IgD-negative memory B cell (primary cell): ENCODE measurements at regions not wholly inside any gene's neighbourhood (a gene's known extent, or its start where the extent isn't known, plus 50 kb on each side); places are given as distances from the start of the nearest gene placed in this dataset.
"Not testable (repeated sequence)": the region's sequence is repeated elsewhere in the genome, so short reads cannot be mapped to it uniquely, and the experiment has no call there.

Source experiments
- H3K27ac Mint-ChIP-seq, 3 donors: one replicate each; pipeline ENCODE4 v1.8.0; 2020 to 2022; ENCODE audit warnings: mild to moderate bottlenecking in 3 of 3, mixed read lengths in 3 of 3, moderate library complexity in 1 of 3
- H3K27me3 Mint-ChIP-seq: one replicate; pipeline ENCODE4 v1.8.0; 2021; ENCODE audit warnings: mixed read lengths
- H3K36me3 Mint-ChIP-seq: one replicate; pipeline ENCODE4 v1.8.0; 2020; ENCODE audit warnings: mild to moderate bottlenecking, mixed read lengths
- H3K4me1 Mint-ChIP-seq, 3 donors: one replicate each; pipeline ENCODE4 v1.8.0; 2020 to 2022; ENCODE audit warnings: mixed read lengths in 3 of 3, mild to moderate bottlenecking in 1 of 3
- H3K4me3 Mint-ChIP-seq, 4 donors: one replicate each; pipeline ENCODE4 v1.8.0; 2020 to 2022; ENCODE audit warnings: mild to moderate bottlenecking in 4 of 4, mixed read lengths in 4 of 4, moderate library complexity in 3 of 4
- H3K9me3 Mint-ChIP-seq, 3 donors: one replicate each; pipeline ENCODE4 v1.8.0; 2020 to 2021; ENCODE audit warnings: mixed read lengths in 3 of 3, mild to moderate bottlenecking in 1 of 3

DNA sequence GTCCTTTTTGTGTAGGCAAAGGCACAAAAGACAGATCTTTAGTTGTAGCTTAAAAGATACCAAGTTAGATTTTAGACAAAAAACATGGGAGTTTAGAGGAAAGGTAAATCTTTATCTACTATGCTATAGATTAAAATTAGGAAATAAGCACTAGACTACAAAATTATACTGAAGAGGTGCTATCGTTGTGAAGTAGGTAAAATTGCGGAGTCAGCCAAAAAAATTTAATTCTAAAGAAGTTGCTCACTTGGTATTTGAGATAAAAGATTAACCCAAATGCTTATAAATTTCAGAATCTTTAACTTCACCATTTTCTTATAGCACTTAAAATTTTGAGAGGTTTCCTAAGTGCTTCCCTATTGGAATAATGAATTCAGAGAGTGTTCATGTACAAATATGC, 604.1 kb downstream of the GRXCR1 start:
- no peak overlapping the region for H3K4me3 Mint-ChIP-seq
- H3K27ac Mint-ChIP-seq, result no peak overlapping the region
- H3K4me1 Mint-ChIP-seq, result peaks cover 4 to 6% (median 6%) of the 10 kb centered on the region in 3 donors
- H3K36me3 Mint-ChIP-seq, result peaks cover 1% of the 10 kb centered on the region
- no peaks in the 10 kb centered on the region for H3K9me3 Mint-ChIP-seq
- no peaks in the 10 kb centered on the region for H3K27me3 Mint-ChIP-seq

DNA sequence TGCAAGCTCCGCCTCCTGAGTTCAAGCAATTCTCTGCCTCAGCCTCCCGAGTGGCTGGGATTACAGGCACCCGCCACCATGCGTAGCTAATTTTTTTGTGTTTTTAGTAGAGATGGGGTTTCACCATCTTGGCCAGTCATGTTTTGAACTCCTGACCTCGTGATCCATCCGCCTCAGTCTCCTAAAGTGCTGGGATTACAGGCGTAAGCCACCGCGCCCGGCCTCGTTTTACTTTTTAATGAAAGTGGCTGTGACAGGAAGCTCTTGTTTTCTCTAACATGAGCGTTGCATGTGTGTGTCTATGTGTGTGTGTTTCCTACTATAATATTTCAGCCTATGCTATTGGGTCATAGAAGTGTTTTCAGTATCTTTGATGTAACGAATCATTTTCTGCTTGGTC, 613.3 kb downstream of the GRXCR1 start:
- H3K4me1 Mint-ChIP-seq, H3K36me3 Mint-ChIP-seq, H3K27ac Mint-ChIP-seq, H3K4me3 Mint-ChIP-seq, H3K27me3 Mint-ChIP-seq: not testable (repeated sequence)
- peaks cover 2 to 17% (median 5%) of the 10 kb centered on the region in 3 donors for H3K9me3 Mint-ChIP-seq

DNA sequence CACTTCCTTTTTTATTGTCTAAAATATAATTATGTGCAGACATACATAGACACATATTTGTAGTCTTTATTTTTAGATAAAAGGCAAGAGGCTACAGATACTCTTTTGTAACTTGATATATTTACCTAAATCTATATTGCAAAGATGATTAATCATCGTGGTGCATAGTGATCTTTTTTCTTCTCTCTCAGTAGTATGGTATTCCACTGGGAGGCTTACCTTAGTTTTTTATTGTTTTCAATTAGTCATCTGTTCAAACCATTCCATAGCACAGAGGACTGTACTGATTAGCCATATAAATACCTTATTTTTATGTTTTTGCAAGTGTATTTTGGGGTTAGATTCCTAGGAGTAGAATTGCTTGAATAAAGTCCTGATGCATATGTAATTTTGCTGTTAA, 619.7 kb downstream of the GRXCR1 start:
- Mint-ChIP-seq H3K27ac (no peak overlapping the region), H3K9me3 (peaks cover 5 to 21% (median 7%) of the 10 kb centered on the region in 3 donors), H3K4me3 (peak overlapping the region in 1 of 4 donors; percentile 29), H3K36me3 (no peaks in the 10 kb centered on the region), H3K27me3 (no peaks in the 10 kb centered on the region), H3K4me1 (no peaks in the 10 kb centered on the region)

DNA sequence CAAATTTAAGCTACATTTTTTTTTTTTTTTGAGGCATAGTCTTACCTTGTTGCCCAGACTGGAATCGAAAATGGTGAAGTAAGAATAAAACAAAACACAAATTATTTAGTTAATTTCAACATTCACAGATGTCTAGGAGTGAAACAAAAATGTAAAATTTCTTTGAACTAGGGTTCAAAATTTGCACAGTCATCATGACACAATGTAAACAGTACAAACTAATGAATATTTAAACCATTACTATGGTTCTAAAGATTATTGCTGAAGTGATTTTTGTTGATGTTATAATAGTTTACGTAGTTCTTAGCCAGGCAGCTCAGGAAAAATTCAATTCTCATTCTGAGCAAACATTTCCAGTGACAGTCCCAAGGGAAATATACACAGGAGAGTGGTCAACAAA, 633.1 kb downstream of the GRXCR1 start:
- Mint-ChIP-seq H3K9me3 (peaks cover 1 to 5% (median 4%) of the 10 kb centered on the region in 3 donors), H3K4me1 (no peaks in the 10 kb centered on the region), H3K36me3 (peaks cover 2% of the 10 kb centered on the region)

DNA sequence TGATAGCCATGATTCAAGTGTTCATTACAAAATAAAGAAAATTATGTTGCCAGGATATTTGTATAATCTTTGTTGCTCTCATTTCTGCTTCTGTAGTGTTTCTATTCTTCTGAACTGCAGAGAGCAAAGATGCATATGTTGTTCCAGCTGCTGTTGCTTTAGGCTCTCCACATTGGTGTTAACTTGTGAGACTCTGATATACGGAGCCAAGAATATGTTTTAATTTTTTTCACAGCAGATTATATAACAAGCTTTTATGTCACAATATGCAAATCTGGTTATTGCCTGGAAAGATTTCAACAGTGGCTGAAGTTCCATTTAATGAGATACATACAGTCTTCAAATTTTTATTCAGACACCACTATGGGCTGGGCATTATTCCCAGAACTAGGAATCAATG, 655.0 kb downstream of the GRXCR1 start:
- H3K27me3 Mint-ChIP-seq, result no peaks in the 10 kb centered on the region
- peaks cover 2 to 7% (median 4%) of the 10 kb centered on the region in 3 donors for H3K9me3 Mint-ChIP-seq
- H3K4me3 Mint-ChIP-seq, result no peak overlapping the region
- H3K4me1 Mint-ChIP-seq, result no peaks in the 10 kb centered on the region
- H3K36me3 Mint-ChIP-seq, result no peaks in the 10 kb centered on the region
- H3K27ac Mint-ChIP-seq, result no peak overlapping the region

More for the DNA sequence above, 633.1 kb downstream of the GRXCR1 start:
- H3K4me3 Mint-ChIP-seq, result no peak overlapping the region
- no peaks in the 10 kb centered on the region for H3K27me3 Mint-ChIP-seq
- H3K27ac Mint-ChIP-seq, result no peak overlapping the region

DNA sequence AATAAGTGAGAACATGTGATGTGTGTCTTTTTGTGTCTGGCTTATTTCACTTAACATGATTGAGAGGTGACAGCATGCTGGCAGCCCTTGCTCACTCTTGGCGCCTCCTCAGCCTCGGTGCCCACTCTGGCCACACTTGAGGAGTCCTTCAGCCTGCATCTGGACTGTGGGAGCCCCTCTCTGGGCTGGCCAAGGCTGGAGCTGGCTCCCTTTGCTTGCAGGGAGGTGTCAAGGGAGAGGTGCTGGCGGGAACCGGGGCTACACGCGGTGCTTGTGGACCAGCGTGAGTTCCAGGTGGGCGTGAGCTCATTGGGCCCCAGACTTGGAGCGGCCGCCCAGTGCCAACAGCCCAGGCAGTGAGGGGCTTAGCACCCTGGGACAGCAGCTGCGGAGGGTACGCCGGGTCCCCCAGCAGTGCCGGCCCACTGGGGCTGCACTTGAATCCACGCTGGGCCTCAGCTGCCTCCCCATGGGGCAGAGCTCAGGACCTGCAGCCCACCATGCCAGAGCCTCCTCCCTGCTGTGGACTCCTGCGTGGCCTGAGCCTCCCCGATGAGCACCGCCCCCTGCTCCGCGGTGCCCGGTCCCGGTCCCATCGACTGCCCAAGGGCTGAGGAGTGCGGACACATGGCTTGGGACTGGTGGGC, 658.6 kb downstream of the GRXCR1 start:
- H3K27ac Mint-ChIP-seq, result no peak overlapping the region
- H3K27me3 Mint-ChIP-seq, result no peaks in the 10 kb centered on the region
- peaks cover 8 to 13% (median 8%) of the 10 kb centered on the region in 3 donors for H3K9me3 Mint-ChIP-seq
- peaks cover 0 to under 1% (median 0%) of the 10 kb centered on the region in 3 donors for H3K4me1 Mint-ChIP-seq
- no peak overlapping the region for H3K4me3 Mint-ChIP-seq
- H3K36me3 Mint-ChIP-seq, result no peaks in the 10 kb centered on the region

DNA sequence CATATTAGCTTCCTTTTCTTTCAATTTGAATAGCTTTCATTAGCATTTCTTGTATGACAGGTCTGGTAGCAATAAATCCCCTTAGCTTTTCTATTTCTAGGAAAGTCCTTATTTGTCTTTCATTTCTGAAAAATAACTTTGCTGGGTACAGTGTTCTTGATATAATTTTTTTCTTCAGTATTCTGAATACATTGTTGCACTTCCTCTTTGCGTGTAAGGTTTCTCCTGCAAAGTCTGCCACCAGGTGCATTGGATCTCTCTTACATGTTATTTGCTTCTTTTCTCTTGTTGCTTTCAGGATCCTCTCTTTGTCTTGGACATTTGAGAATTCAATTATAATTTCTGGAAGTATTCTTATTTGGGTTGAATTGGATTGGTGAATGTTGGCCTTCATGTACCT, 663.7 kb downstream of the GRXCR1 start:
- Mint-ChIP-seq H3K4me1 (peaks cover 0 to 9% (median 1%) of the 10 kb centered on the region in 3 donors), H3K4me3 (no peak overlapping the region)

DNA sequence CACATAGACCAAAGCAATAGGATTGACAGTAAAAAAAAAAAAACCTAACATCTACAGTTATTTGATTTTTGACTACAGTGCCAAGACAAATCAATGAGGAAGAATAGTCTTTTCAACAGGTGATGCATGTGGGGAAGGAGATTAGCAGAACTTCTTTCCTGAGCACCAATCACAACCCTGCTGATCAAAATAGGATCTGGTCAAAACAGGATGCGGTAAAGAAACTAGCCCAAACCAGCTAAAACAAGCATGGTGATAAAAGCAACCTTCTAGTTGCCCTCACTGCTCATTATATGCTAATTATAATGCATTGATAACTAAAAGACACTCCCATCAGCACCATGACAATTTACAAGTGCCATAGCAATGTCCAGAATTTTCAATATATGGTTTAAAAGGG, 667.5 kb downstream of the GRXCR1 start:
- peaks cover 3 to 9% (median 4%) of the 10 kb centered on the region in 3 donors for H3K4me1 Mint-ChIP-seq
- peaks cover 1 to 4% (median 2%) of the 10 kb centered on the region in 3 donors for H3K9me3 Mint-ChIP-seq
- no peaks in the 10 kb centered on the region for H3K27me3 Mint-ChIP-seq
- no peak overlapping the region for H3K27ac Mint-ChIP-seq
- H3K4me3 Mint-ChIP-seq, result peak overlapping the region in 1 of 4 donors; percentile 68
- H3K36me3 Mint-ChIP-seq, result no peaks in the 10 kb centered on the region

More for the DNA sequence above, 663.7 kb downstream of the GRXCR1 start:
- no peaks in the 10 kb centered on the region for H3K36me3 Mint-ChIP-seq
- H3K27ac Mint-ChIP-seq, result no peak overlapping the region
- no peaks in the 10 kb centered on the region for H3K27me3 Mint-ChIP-seq
- H3K9me3 Mint-ChIP-seq, result peaks cover 5 to 13% (median 6%) of the 10 kb centered on the region in 3 donors

DNA sequence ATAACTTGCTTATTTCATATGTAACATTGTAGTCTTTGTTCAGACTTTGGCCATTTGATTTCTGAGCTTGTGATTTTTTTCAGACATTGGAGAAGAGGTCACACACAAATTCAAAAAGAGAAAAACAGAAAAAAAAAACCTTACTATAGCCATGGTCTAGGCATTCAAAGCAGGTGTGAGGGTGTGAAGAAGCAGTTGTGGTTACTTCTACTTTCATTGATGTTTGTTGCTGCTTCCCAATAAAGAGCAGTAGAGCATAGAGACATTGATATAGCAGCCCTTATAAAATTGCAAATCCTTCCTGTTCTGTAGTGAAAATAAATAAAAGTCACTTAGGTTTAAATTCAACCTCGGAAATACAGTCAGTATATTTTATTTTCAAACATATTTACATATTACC, 671.6 kb downstream of the GRXCR1 start:
- Mint-ChIP-seq H3K9me3 (peaks cover 0 to 4% (median 1%) of the 10 kb centered on the region in 3 donors), H3K4me1 (peaks cover 3 to 4% (median 4%) of the 10 kb centered on the region in 3 donors), H3K27me3 (no peaks in the 10 kb centered on the region), H3K36me3 (no peaks in the 10 kb centered on the region), H3K27ac (no peak overlapping the region), H3K4me3 (peak overlapping the region in 1 of 4 donors; percentile 70)

DNA sequence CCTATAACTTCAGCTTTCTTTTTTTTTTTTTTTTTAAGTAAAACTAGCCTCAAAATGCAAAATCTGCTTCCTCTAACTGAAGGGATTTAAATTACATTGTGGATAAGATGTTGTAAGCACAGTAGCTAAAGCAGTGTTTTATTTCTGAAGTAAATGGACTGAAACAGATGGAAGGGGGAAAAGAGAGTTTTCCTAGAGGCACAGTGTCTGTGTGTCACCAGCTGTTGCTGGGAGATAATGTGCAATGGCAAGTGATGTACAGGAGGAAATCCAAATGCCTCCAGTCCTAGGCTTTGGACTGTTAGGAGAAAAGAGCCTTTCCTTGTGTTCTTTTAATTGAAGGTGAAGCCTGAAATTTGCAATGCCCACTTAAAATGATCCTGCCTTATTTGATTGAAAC, 672.1 kb downstream of the GRXCR1 start:
- no peak overlapping the region for H3K27ac Mint-ChIP-seq
- no peaks in the 10 kb centered on the region for H3K36me3 Mint-ChIP-seq
- H3K27me3 Mint-ChIP-seq, result no peaks in the 10 kb centered on the region
- H3K4me3 Mint-ChIP-seq, result no peak overlapping the region
- H3K4me1 Mint-ChIP-seq, result peaks cover 3 to 4% (median 4%) of the 10 kb centered on the region in 3 donors
- peaks cover 0 to 4% (median 1%) of the 10 kb centered on the region in 3 donors for H3K9me3 Mint-ChIP-seq

DNA sequence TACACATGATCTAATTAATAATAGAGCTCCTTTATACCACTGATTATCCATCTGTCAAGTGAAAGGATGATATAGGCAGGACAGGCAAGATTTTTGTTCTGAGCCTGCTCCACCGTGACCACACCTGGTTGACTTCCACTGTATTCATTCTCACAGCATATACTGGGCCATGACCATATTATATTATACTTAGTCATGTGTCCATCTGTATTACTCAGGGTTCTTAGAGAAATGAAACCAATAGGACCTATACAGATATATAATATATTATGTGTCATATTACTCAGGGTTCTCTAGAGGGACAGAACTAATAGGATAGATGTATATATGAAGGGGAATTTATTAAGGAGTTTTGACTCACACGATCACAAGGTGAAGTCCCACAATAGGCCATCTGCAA, 675.1 kb downstream of the GRXCR1 start:
- Mint-ChIP-seq H3K36me3 (no peaks in the 10 kb centered on the region), H3K27me3 (no peaks in the 10 kb centered on the region), H3K9me3 (peaks cover 0 to 1% (median 0%) of the 10 kb centered on the region in 3 donors), H3K27ac (no peak overlapping the region), H3K4me3 (no peak overlapping the region), H3K4me1 (peaks cover 0 to 4% (median 4%) of the 10 kb centered on the region in 3 donors)

DNA sequence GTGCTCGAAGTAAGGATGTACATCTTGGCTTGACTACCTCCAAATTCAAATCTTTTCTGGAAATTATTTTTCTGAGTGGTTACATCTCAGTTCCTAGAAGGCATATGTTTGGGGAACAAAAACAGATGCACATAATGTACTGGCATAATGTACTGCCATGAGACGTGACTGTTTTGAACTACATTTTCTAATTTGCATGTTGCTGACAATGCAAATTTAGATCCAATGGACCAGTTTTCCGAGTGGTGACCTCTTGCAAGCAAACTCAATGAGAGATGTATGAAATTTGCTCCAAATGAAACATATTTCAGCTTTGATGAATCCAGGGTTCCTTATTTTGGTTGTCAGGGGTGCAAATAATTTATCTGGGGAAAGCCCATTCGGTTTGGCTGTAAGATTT, 694.3 kb downstream of the GRXCR1 start:
- Mint-ChIP-seq H3K36me3 (no peaks in the 10 kb centered on the region), H3K27me3 (no peaks in the 10 kb centered on the region), H3K9me3 (peaks cover 0 to 8% (median 2%) of the 10 kb centered on the region in 3 donors), H3K27ac (no peak overlapping the region), H3K4me3 (no peak overlapping the region), H3K4me1 (peaks cover 0 to 2% (median 0%) of the 10 kb centered on the region in 3 donors)

DNA sequence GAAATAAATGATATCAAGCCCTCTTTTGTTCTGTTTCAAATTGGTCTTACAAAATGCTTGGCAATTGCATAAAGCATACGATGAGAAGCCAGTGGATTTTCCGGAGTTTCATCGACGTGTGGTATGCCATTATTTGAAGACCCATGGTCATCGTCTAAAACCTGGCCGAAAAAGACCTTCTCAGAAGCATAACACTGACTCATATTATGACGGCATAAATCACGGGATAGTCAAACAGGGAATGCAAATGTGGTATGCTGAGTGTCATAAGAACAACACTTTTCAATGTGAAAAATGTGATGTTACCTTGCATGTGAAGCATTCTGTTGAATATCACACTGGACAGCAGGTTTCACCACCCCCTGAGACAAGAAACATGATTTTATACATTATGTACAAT, 695.2 kb downstream of the GRXCR1 start:
- H3K27ac Mint-ChIP-seq, result peak overlapping the region in 1 of 3 donors; percentile 9
- H3K9me3 Mint-ChIP-seq, result peaks cover 0 to 8% (median 2%) of the 10 kb centered on the region in 3 donors
- H3K36me3 Mint-ChIP-seq, result no peaks in the 10 kb centered on the region
- H3K4me3 Mint-ChIP-seq, result no peak overlapping the region
- peaks cover 0 to 2% (median 0%) of the 10 kb centered on the region in 3 donors for H3K4me1 Mint-ChIP-seq
- no peaks in the 10 kb centered on the region for H3K27me3 Mint-ChIP-seq

DNA sequence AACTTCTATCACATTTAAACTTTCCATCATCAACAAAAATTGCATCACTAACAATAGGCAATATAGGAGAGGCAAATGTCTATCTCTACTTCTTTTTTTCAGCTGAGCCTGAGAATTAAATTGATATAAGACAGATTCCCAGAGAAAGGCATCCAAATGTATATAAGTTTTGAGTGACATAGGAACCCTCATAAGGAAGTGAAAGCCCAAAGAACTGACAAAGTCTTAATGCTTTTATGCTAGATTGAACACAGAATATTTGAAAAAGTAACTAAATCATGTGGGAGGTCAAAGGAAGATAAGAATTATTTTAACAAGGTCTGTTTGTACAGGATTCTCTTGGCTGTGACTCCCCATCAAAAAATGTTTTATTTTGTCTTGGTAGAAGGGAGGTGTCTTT, 714.9 kb downstream of the GRXCR1 start:
- Mint-ChIP-seq H3K4me3 (peak overlapping the region in 2 of 4 donors; percentile 2 to 9), H3K27ac (peak overlapping the region in 2 of 3 donors; percentile 17 to 30), H3K36me3 (no peaks in the 10 kb centered on the region), H3K4me1 (peaks cover 2 to 12% (median 11%) of the 10 kb centered on the region in 3 donors), H3K27me3 (no peaks in the 10 kb centered on the region), H3K9me3 (peaks cover 2 to 10% (median 3%) of the 10 kb centered on the region in 3 donors)

DNA sequence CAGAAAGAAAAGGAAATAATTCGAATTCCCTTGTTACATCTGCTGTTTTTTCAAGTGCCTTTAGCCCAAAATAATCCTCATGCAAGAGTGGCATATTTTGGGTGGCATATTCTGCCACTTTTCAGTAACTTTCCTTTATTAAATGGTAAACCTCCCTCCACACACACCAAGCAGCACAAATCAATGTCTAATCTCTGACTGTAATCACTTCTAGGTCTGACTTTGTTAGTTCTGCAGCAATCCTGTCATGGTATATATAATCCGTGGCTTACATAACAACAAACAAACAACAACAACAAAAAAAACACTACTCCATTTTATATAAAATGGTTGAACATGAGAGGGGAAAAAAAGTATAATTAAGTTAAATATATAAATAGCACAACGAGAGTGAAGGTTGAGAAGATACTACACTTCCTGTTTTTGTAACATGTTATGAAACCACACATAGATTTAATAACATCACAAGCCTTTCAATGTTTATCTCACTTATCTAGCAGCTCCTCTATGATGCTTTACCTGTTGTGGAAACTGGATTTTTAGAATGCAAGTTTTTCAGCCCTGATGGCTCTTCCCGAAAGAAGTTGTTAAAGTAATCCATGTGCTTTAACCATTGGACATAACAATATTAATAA, 715.4 kb downstream of the GRXCR1 start:
- peak overlapping the region in 1 of 4 donors; percentile 2 for H3K4me3 Mint-ChIP-seq
- peak overlapping the region in 2 of 3 donors; percentile 67 to 89 for H3K27ac Mint-ChIP-seq
- no peaks in the 10 kb centered on the region for H3K27me3 Mint-ChIP-seq
- peaks cover 2 to 12% (median 11%) of the 10 kb centered on the region in 3 donors for H3K4me1 Mint-ChIP-seq
- peaks cover 2 to 10% (median 3%) of the 10 kb centered on the region in 3 donors for H3K9me3 Mint-ChIP-seq
- no peaks in the 10 kb centered on the region for H3K36me3 Mint-ChIP-seq
